ENCODE measurements at regions not wholly inside any gene's neighbourhood (a gene's known extent, or its start where the extent isn't known, plus 50 kb on each side); places are given as distances from the start of the nearest gene placed in this dataset.

DNA sequence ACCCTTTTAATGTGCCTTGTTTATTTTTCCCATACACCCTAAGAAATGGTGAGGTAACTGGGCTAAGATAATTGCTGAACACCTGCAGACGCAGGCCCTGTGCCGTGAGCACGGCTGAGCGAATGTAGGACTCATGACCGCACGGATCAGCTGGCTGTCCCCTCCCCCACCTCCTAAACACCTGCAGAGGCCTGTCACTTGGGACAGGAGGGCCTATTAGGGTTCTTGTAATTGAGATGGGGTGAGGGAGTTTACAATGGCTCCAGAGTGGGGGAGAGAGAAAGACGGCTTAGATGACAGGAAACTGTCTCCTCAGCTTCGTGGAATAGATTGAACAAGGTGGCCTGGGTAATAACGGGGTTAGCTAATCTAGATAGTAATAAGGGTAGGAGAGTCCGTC lies 291.7 kb upstream of the HABP2 start:
- TF ChIP-seq, protein P1, sequence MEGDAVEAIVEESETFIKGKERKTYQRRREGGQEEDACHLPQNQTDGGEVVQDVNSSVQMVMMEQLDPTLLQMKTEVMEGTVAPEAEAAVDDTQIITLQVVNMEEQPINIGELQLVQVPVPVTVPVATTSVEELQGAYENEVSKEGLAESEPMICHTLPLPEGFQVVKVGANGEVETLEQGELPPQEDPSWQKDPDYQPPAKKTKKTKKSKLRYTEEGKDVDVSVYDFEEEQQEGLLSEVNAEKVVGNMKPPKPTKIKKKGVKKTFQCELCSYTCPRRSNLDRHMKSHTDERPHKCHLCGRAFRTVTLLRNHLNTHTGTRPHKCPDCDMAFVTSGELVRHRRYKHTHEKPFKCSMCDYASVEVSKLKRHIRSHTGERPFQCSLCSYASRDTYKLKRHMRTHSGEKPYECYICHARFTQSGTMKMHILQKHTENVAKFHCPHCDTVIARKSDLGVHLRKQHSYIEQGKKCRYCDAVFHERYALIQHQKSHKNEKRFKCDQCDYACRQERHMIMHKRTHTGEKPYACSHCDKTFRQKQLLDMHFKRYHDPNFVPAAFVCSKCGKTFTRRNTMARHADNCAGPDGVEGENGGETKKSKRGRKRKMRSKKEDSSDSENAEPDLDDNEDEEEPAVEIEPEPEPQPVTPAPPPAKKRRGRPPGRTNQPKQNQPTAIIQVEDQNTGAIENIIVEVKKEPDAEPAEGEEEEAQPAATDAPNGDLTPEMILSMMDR (IDR thresholded peaks at IDR 0.05), result no peak
- no peak for TF ChIP-seq POLR2A (IDR thresholded peaks at IDR 0.05)
